CD4-positive, alpha-beta T cell treated with Interleukin-10 for 1 hour (primary cell): ENCODE measurements at regions not wholly inside any gene's neighbourhood (a gene's known extent, or its start where the extent isn't known, plus 50 kb on each side); places are given as distances from the start of the nearest gene placed in this dataset.
A peak's percentile ranks its signal among the peaks of the same experiment; 100 is the strongest.

Experiments
- DNase-seq: peaks from one replicate; pipeline ENCODE4 v3.0.0-alpha.2; 2020

- DNase-seq: no peak
These were observed 277.7 kb upstream of the KCNH8 start for GRCh38 chr3:18870642-18871041.

- DNase-seq: no peak
These were observed 278.2 kb upstream of the KCNH8 start for GRCh38 chr3:18870074-18870640.

- DNase-seq: no peak
These were observed 279.2 kb upstream of the KCNH8 start for GRCh38 chr3:18868911-18869689.

- DNase-seq: no peak
These were observed 281.4 kb upstream of the KCNH8 start for GRCh38 chr3:18866899-18867298.

GRCh38 chr3:18864933-18865731 is 283.2 kb upstream of the KCNH8 start:
- DNase-seq: no peak

GRCh38 chr3:18862077-18862476 is 286.2 kb upstream of the KCNH8 start:
- DNase-seq: no peak

GRCh38 chr3:18861137-18861536 is 287.2 kb upstream of the KCNH8 start:
- DNase-seq: no peak

- no peak for DNase-seq
These were observed 295.0 kb upstream of the KCNH8 start for GRCh38 chr3:18853269-18853668.

- DNase-seq: peak; percentile 10
These were observed 300.6 kb upstream of the KCNH8 start for GRCh38 chr3:18847583-18848197.

- DNase-seq: no peak
These were observed 304.3 kb upstream of the KCNH8 start for GRCh38 chr3:18843983-18844382.

- DNase-seq: no peak
These were observed 305.1 kb upstream of the KCNH8 start for GRCh38 chr3:18843188-18843587.

GRCh38 chr3:18841422-18842343 is 306.6 kb upstream of the KCNH8 start:
- DNase-seq: no peak

GRCh38 chr3:18840535-18841137 is 307.7 kb upstream of the KCNH8 start:
- no peak for DNase-seq

GRCh38 chr3:18838758-18839157 is 309.6 kb upstream of the KCNH8 start:
- no peak for DNase-seq

- no peak for DNase-seq
These were observed 311.1 kb upstream of the KCNH8 start for GRCh38 chr3:18837137-18837755.

- DNase-seq: no peak
These were observed 313.3 kb upstream of the KCNH8 start for GRCh38 chr3:18835021-18835420.

GRCh38 chr3:18830087-18830486 is 318.2 kb upstream of the KCNH8 start:
- no peak for DNase-seq

- DNase-seq: no peak
These were observed 319.7 kb upstream of the KCNH8 start for GRCh38 chr3:18828637-18829036.

GRCh38 chr3:18827664-18828063 is 320.6 kb upstream of the KCNH8 start:
- no peak for DNase-seq

GRCh38 chr3:18825665-18826064 is 322.6 kb upstream of the KCNH8 start:
- no peak for DNase-seq

- DNase-seq: no peak
These were observed 335.0 kb upstream of the KCNH8 start for GRCh38 chr3:18813300-18813699.
